Spleen (tissue), 11 donors: ENCODE measurements at regions not wholly inside any gene's neighbourhood (a gene's known extent, or its start where the extent isn't known, plus 50 kb on each side); places are given as distances from the start of the nearest gene placed in this dataset.

Source experiments
- DNase-seq: peaks from one replicate; pipeline ENCODE4 v3.0.0-alpha.2; 2020
- H3K27ac ChIP-seq, 8 donors: fragments of 200-600 bp; sonication (generic) in 7 of 8; 1 replicate in 4 of 8; 2 replicates in 4 of 8; pipeline versions ENCODE4 v1.5.0 to v1.8.0; 2016 to 2021; ENCODE audit warnings: inconsistent platforms in 4 of 8, mild to moderate bottlenecking in 4 of 8, moderate library complexity in 1 of 8
- H3K27me3 ChIP-seq, 7 donors: fragments of 200-600 bp; sonication (generic) in 6 of 7; replicated peaks in 1 of 7; 1 replicate in 4 of 7; 2 replicates in 3 of 7; pipeline versions ENCODE4 v1.5.0 to v1.8.0; 2016 to 2021; ENCODE audit warnings: inconsistent platforms in 3 of 7, mild to moderate bottlenecking in 1 of 7
- H3K36me3 ChIP-seq, 6 donors: fragments of 200-600 bp; sonication (generic) in 5 of 6; 1 replicate in 4 of 6; 2 replicates in 2 of 6; pipeline versions ENCODE4 v1.5.0 to v1.8.0; 2016 to 2021; ENCODE audit warnings: inconsistent platforms in 2 of 6
- H3K4me1 ChIP-seq, 6 donors: fragments of 200-600 bp; sonication (generic) in 5 of 6; 1 replicate in 3 of 6; 2 replicates in 3 of 6; pipeline versions ENCODE4 v1.5.0 to v1.8.0; 2016 to 2021; ENCODE audit warnings: inconsistent platforms in 3 of 6
- H3K4me3 ChIP-seq, 8 donors: fragments of 200-600 bp; sonication (generic) in 7 of 8; 1 replicate in 4 of 8; 2 replicates in 4 of 8; pipeline versions ENCODE4 v1.5.0 to v1.8.0; 2016 to 2021; ENCODE audit warnings: inconsistent platforms in 4 of 8, mild to moderate bottlenecking in 4 of 8, moderate library complexity in 2 of 8
- H3K9me3 ChIP-seq, 8 donors: fragments of 200-600 bp; sonication (generic) in 7 of 8; 1 replicate in 4 of 8; 2 replicates in 4 of 8; pipeline versions ENCODE4 v1.5.0 to v1.8.0; 2016 to 2021; ENCODE audit warnings: inconsistent platforms in 4 of 8
- POLR2A ChIP-seq, 3 donors: fragments of 450-650 bp; IDR thresholded peaks; one replicate each; pipeline ENCODE4 v1.5.1; 2017; ENCODE audit warnings: antibody characterized with exemption in 3 of 3, mild to moderate bottlenecking in 1 of 3
- POLR2AphosphoS5 ChIP-seq, 3 donors: sonication (generic); formaldehyde crosslinking; IDR thresholded peaks; one replicate each; pipeline ENCODE4 v1.5.1; 2017; ENCODE audit warnings: antibody characterized with exemption in 3 of 3
- whole genome bisulfite sequencing, 5 donors: extraction: QIAGEN DNeasy Blood & Tissue Kit in 3 of 5; methylation state at CpG; one replicate each; pipeline versions ENCODE4 v1.1.5 to v1.1.7; 2013 to 2018; 5-methylcytosine and 5-hydroxymethylcytosine counted together
- intact Hi-C: fragments of 100-400 bp; cut with DNase I; formaldehyde crosslinking; loops from one replicate; pipeline ENCODE4 v1.15.0; 2023; ENCODE audit warnings: low total_unique reads
- TF ChIP-seq, protein P1 (sequence below), 11 experiments: fragments of 200-600 bp in 7 of 11; fragments of 450-650 bp in 4 of 11; sonication (generic) in 4 of 11; IDR thresholded peaks in 8 of 11; conservative IDR thresholded peaks in 3 of 11; 1 replicate in 7 of 11; 2 replicates in 4 of 11; pipeline versions ENCODE4 v1.4.0 to v1.8.0; 2016 to 2021; ENCODE audit warnings: antibody characterized with exemption in 11 of 11, inconsistent platforms in 4 of 11, mild to moderate bottlenecking in 1 of 11
- donor health status: healthy with polysubstance abuse.
- donor health status: DM: no; HTN: no; CAD: no; lungs with moderate emphysema.
- donor health status: DM: no; HTN: no; CAD: no.
- donor health status: Bipolar disorder and iron deficiency.
- donor health status: healthy.
- donor health status: DM: no; HTN: no; CAD: no.
- donor health status: DM: yes; HTN: yes; CAD: no.

GRCh38 chr21:37994211-37994610 lies 78.0 kb upstream of the KCNJ6 start:
- Histone ChIP-seq H3K4me3 (no peak overlapping the region), H3K9me3 (no peaks in the 10 kb centered on the region), H3K27me3 (peaks cover 0 to 14% (median 0%) of the 10 kb centered on the region in 7 donors), H3K4me1 (no peaks in the 10 kb centered on the region), H3K36me3 (no peaks in the 10 kb centered on the region), H3K27ac (no peak overlapping the region)
- DNase-seq = no peak
- TF ChIP-seq POLR2AphosphoS5 (IDR thresholded peaks at IDR 0.05) (no peak), POLR2A (IDR thresholded peaks at IDR 0.05) (no peak)
- TF ChIP-seq, protein P1, sequence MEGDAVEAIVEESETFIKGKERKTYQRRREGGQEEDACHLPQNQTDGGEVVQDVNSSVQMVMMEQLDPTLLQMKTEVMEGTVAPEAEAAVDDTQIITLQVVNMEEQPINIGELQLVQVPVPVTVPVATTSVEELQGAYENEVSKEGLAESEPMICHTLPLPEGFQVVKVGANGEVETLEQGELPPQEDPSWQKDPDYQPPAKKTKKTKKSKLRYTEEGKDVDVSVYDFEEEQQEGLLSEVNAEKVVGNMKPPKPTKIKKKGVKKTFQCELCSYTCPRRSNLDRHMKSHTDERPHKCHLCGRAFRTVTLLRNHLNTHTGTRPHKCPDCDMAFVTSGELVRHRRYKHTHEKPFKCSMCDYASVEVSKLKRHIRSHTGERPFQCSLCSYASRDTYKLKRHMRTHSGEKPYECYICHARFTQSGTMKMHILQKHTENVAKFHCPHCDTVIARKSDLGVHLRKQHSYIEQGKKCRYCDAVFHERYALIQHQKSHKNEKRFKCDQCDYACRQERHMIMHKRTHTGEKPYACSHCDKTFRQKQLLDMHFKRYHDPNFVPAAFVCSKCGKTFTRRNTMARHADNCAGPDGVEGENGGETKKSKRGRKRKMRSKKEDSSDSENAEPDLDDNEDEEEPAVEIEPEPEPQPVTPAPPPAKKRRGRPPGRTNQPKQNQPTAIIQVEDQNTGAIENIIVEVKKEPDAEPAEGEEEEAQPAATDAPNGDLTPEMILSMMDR (IDR thresholded peaks at IDR 0.05 in 8 of 11, conservative IDR thresholded peaks at IDR 0.05 in 3 of 11) = no peak
- WGBS, 5 donors = 80 to 89% (median 85%) methylated on average over 4 of the region's 4 CpGs
- intact Hi-C loops = no loop called here

DNA sequence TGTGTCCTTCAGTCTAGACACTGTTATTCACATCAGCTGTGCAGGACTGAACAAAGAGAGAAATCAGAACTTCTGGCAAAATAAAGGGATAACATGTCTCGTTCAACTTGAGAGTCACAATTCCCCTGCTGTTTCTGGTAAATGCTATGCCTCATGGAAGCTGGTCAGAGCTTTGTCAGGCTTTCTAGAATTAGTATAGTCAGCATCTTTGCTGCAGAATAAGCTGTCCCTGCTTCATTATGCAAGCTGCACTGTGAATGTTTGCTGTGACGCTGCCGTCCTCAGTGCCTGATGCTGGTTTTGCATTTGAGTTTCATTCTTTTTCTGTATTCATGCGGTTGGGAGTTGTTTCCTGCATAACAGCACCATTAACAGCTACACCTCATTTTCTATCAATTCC lies 96.4 kb upstream of the KCNJ6 start:
- 78 to 90% (median 79%) methylated on average over 4 of the region's 4 CpGs for WGBS, 5 donors

DNA sequence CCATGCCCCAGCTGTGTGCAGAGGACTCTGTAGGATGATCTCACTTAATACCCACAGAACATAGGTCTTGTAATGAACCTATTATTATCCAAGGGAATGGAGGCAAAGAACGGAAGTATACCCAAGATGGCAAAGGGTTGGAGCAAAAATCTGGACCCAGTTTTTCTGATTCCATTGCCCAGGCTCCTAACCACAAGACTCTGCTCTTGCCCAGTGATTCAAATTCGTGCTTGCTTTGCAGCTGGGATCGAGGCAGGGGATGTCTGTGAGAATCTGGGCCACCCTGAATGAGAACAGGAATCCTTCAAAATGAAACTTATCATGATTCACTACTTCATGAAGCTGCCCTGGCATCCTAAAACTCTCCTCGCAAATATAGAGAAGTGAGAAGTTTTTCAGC lies 97.5 kb upstream of the KCNJ6 start:
- 64 to 77% (median 76%) methylated on average over 4 of the region's 4 CpGs for WGBS, 5 donors
- Histone ChIP-seq H3K4me1 (no peaks in the 10 kb centered on the region), H3K27me3 (peaks cover 0 to 10% (median 0%) of the 10 kb centered on the region in 7 donors), H3K27ac (no peak overlapping the region), H3K9me3 (peaks cover 0 to 8% (median 2%) of the 10 kb centered on the region in 8 donors), H3K4me3 (no peak overlapping the region), H3K36me3 (no peaks in the 10 kb centered on the region)
- intact Hi-C loops = no loop called here
- TF ChIP-seq, protein P1 (IDR thresholded peaks at IDR 0.05 in 8 of 11, conservative IDR thresholded peaks at IDR 0.05 in 3 of 11) = no peak
- no peak for TF ChIP-seq POLR2A (IDR thresholded peaks at IDR 0.05)
- no peak for TF ChIP-seq POLR2AphosphoS5 (IDR thresholded peaks at IDR 0.05)
- DNase-seq = no peak

More for the DNA sequence above, 96.4 kb upstream of the KCNJ6 start:
- Histone ChIP-seq H3K27me3 (peaks cover 0 to 10% (median 0%) of the 10 kb centered on the region in 7 donors), H3K4me1 (no peaks in the 10 kb centered on the region), H3K27ac (no peak overlapping the region), H3K9me3 (peaks cover 0 to 17% (median 2%) of the 10 kb centered on the region in 8 donors), H3K36me3 (no peaks in the 10 kb centered on the region), H3K4me3 (no peak overlapping the region)
- no peak for DNase-seq
- TF ChIP-seq POLR2A (IDR thresholded peaks at IDR 0.05) = no peak
- TF ChIP-seq, protein P1 (IDR thresholded peaks at IDR 0.05 in 8 of 11, conservative IDR thresholded peaks at IDR 0.05 in 3 of 11) = no peak
- TF ChIP-seq POLR2AphosphoS5 (IDR thresholded peaks at IDR 0.05) = no peak
- intact Hi-C loops = no loop called here

GRCh38 chr21:38014298-38014697 lies 98.0 kb upstream of the KCNJ6 start:
- Histone ChIP-seq H3K27me3 (peaks cover 0 to 10% (median 0%) of the 10 kb centered on the region in 7 donors), H3K9me3 (peaks cover 0 to 8% (median 2%) of the 10 kb centered on the region in 8 donors), H3K27ac (no peak overlapping the region), H3K4me3 (no peak overlapping the region), H3K4me1 (no peaks in the 10 kb centered on the region), H3K36me3 (no peaks in the 10 kb centered on the region)
- no peak for DNase-seq
- 52 to 84% (median 82%) methylated on average over 1 of the region's 1 CpG for WGBS, 5 donors
- TF ChIP-seq, protein P1 (IDR thresholded peaks at IDR 0.05 in 8 of 11, conservative IDR thresholded peaks at IDR 0.05 in 3 of 11) = no peak
- TF ChIP-seq POLR2AphosphoS5 (IDR thresholded peaks at IDR 0.05) (no peak), POLR2A (IDR thresholded peaks at IDR 0.05) (no peak)
- intact Hi-C loops = no loop called here
